Stimulated activated CD8-positive, alpha-beta memory T cell treated with anti-CD3 and anti-CD28 coated beads, Interleukin-7, amount 100 ng/mL, for 24 hours (primary cell): ENCODE measurements at regions not wholly inside any gene's neighbourhood (a gene's known extent, or its start where the extent isn't known, plus 50 kb on each side); places are given as distances from the start of the nearest gene placed in this dataset.

Experiments used
- DNase-seq: peaks from one replicate; pipeline ENCODE4 v3.0.0-alpha.2; 2020; ENCODE audit warnings: low read depth

DNA sequence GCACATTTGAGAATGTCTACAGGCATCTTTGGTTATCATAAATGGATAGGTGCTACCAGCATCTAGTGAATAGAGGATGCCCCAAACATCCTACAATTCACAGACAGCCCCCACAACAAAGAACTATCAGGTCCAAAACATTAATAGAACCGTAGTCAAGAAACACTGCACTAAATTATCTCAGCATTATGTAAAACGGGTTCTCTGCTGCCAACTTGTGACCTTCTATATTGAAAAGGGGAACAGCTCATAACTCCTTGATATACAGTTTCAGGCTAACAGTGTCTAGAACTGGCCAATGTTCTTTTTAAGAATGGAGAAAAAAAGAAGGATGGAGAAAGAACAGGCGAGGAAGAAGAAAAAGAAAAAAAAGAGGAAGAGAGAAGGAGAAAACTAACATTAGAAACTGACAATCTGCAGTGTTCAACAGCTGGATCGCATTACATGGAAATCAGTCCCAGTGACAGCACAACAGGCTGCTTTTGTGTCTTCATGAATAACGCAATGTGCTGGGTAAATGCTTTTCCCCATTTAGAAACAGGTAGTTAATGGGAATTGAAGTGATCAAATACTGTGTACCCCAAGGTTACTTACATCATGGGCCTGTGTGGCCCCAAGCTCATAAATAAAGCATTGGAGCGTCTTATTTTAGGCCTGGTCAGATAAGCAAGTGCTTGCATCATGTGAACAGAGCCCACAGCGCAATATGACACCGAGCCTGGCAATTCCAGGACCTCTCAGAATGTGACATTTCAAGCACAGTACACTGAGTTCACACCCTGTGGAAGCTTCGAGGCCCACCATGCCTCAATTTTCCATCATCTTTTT lies 339.5 kb downstream of the DHX15 start:
- DNase-seq = no peak

DNA sequence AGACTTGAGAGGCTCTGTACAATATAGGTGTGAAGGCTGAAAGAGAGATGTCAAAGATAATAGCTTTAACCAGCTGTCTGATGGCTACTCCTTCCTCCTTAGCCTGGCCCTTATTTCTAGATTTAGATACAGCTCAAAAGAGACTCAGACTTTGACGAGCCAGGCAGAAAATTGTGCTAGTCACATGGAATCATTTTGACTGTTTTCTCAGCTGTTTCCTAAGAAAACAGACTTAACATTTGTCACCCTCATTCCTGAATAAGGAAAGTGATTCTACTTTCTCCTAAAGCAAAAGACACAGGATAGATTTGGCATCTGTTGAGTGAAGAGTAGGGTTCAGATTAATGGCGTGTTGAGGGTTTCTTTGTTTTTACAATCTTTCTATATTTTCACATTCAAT lies 340.7 kb downstream of the DHX15 start:
- DNase-seq = no peak

DNA sequence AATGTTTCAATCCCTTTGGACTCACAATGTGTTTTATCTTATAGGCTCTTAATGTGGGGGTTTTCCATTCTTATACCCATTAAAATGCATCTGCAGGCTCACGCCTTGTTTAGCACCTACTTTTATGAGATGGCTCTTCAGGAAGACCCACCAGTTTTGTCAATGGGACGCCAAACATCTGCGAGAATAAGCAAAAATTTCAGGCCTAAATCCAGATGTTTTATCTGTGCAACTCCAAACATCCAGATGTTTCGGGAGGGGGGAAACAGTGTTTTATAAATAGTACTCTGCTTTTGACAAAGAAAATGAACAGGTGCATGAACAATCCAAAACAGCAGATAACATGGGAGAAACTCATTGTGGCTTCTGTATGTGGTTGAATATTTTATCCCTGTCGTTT lies 342.8 kb downstream of the DHX15 start:
- no peak for DNase-seq

DNA sequence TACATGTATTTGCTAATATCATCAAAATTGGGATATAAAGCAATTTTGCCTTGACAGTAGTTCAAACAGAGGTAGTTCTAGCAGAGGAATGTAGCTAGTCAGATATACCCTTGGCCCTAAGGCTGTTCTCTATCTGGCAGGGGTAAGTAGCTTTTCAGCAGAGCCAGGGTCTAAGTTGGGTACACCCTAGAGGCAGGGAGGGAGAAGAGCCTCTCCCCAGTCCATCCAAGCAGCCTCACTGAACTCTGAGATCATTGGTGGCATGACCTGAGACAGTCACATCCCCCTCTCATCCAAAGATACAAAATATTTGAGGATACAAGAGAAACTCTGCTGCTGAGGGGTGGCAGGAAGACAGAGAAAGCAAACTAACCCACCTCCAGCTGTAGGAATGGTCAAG lies 343.7 kb downstream of the DHX15 start:
- no peak for DNase-seq

DNA sequence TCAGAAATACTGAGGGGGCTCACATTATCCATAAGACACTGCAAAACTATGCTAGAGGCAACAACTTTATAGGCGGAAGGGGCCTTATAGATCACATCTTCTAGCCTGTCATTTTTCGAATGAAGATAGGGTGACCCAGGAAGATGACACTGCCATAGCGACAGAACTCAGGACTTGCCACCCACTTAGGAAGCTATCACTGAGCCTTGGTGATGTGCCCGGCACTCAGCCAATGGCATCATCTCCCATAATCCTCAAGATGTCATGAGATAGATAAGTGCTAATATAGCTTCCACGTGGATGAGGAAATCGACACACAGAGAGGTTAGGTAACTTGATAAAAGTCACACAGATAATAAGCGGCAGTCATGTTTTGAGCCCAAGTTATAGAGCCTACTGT lies 346.6 kb downstream of the DHX15 start:
- no peak for DNase-seq

DNA sequence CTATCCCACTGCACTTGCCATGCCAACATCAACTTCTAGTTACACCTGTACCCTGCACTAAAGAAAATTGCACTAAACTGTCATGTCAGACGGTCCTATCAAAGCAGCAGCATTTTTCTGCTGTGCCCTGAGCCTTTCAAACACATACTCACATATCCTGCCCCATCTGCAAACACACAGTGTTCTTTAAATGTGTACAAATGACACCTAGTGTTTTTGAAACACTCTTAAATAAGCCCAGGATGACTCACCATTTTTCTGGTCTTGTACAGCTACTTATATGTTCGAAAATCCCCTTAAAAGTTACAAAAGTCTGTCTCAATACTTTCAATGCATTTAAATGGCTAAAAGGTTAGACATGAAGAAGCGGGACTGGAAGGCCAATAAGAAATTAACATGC lies 346.7 kb upstream of the PPARGC1A start:
- no peak for DNase-seq

DNA sequence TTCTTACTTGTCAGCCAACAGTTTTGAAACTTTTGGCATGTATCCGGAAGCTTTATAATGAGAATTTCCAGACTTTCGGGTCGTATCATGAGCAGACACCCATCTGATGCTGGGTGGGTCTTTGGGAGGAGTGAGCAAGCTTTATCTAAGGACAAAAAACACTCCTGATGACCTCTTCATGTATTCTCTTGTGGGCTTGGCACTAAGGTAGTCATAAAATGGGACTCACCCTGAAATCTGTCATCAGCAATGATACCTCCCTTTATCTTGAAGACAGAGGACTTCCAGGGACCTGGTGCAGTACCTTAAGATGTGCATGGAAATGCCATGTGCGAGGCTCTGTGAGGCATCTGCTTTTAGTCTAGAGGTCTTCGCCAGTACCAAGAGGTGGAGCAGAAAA lies 346.3 kb upstream of the PPARGC1A start:
- no peak for DNase-seq

DNA sequence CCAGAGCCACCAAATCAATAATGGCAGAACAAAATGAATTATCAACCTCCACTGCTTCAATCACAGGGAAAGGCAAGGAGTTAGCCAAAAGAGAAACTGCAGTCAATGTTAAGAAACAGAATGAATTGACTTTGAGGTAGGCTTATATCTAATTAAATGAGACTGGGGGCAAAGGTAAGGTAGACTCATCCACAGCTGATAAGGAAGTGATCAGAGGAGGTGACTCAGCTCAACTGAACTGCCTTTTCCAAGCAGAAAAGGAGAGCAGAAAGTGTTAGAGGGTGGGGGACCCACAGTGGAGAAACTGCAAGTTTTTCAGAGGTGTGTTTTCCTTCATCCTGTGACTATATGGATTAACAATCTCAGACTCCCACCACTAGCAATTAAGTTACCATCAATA lies 345.8 kb upstream of the PPARGC1A start:
- DNase-seq = no peak

DNA sequence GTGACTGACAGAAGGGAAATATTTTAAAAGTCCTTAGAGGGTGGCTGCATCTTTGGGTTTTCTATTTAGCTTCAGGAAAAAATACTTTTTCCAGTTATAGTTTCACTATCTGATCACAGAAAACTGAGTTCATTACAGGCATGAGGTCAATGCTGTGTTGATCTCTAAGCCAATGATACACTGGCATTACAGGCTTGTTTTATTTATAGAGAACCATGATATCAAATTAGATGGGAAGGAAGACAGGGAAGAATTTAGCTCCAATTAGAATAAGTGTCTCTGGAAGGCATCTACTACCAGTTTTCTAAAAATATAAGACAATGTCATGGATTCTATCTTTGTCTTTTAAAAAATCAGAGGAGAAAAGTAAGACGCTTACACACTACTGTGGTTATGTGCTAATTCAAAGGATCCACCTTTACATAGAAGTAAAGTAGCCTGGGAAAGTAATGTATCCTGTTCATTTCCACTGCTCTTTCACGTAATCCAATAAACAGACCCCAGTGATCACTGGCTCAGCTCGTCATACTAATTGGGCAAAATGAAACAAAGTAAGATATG lies 344.5 kb upstream of the PPARGC1A start:
- DNase-seq = no peak

DNA sequence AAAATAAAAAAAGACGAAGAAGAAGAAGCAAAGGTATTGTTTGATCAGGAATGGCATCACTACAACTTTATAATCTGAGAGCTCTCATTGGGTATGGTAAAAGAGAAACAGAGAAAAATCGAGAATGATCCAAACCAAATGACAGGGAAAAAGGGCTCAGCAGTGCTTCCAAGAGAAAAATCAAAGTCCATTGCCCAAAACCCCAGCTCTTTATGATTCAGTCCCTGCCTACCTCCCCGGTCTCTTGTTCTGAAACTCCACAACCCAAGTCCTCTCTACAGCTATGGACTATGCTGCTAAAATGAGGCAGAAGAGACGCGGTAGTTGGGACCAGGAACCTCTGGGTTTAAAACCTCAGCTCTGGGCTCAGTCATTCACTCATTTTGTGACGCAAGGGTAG lies 341.1 kb upstream of the PPARGC1A start:
- DNase-seq = no peak

DNA sequence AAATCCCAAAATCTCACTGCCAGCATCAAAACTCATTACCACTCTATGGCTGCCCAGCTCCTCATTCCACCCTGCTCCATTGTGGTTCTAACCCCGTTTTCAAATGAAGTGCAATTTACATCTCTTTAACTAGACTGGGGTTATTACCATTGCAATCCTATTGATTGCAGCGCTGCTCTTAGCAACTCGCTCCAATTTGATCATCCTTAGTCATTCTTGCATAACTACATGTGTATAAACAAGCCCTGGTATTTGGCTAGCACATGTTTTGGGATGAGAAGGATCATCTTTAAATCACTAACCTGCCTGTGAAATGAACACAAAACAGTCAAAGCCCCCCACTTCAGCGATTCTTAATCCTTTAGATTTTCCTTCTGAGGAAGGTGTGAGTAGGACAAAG lies 340.1 kb upstream of the PPARGC1A start:
- no peak for DNase-seq

DNA sequence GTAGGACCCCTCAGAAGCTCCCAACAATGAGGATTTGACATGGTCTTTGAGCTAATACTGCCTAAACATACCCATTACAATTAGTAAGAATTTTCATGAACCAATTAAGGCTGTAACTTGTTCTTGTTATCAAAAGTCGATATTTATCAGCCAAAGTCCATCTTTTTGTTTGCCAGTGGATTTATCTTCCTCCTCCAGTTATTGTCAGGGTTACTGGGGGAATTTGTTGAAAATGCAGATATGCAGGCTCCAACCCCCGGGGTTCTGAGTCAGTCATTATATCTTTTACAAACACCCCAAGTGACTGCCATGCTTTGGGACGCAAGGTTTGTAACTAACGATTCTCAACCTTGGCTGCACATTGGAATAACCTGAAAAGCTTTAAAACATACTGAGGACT lies 338.8 kb upstream of the PPARGC1A start:
- DNase-seq = no peak

DNA sequence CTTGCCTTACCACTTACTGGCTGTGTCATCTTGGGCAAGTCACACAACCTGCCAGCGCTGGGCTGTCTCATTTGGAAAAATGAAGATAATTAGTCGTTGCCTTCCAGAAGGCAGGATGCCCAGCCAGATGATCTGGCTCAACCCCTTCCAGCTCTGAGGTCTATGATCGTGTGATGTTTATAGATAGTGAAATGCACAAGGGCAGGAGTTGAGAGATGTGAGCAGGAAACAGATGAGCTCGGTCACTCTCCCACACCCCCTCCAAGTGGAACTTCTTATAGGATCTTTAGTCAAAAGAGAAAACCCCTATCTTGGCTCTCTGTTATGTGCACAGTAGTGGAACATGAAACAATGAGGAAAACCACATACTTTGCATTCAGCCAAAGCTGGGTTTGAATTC lies 336.8 kb upstream of the PPARGC1A start:
- no peak for DNase-seq

DNA sequence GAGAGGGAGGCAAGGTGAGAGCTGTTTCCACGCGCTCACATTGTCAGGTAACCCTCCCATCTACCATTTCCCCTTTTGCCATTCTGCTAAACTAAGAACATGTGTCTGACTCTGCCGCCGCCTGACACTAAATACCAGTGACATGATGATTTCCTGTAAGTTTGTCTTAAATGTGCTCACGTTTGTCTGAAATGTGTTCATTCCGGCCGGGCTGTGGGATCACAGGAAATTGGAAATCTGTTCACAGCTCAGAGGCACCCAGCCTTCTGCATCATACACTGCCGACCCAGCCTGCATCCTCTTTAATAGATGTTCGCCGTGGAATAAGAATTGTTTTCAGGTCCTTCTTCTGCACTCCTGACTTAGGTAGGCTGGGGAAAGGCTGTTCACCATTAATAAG lies 336.2 kb upstream of the PPARGC1A start:
- no peak for DNase-seq

DNA sequence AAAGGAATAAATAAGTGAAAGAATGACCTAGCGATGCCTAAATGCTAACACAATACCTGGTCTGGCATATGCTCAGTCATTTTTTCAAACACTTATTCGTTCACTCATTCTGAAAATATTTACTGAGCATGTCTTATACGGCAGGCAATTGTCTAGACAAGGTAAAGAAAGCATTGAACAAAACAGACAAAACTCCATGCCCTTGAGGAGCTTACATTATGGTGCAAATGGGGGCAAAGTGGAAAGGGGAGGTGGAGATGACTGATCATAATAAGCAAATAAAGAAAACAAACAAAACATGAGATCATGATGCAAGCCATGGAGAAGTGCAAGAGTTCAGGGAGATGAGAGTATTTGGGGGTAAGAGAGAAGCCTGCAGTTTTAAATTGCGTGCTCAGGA lies 334.6 kb upstream of the PPARGC1A start:
- no peak for DNase-seq

DNA sequence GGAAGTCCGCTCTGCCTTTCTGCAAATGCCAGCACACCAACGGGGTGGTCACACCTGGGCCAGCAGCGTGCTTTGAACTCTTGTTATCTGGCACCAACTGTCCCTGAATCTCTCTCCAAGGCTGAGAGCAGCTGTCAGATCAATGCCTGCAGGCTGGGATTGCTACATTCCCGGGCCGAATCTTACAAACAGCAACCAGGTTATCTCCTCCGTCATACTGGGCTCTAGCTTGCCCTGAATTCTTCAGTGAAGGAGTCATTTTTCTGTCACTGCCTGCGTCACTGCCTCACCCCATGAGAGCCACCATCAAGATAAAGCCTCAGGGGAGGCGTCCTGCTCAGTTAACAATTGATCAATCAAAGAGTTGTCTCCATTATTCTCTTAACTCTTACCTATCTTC lies 329.4 kb upstream of the PPARGC1A start:
- no peak for DNase-seq

DNA sequence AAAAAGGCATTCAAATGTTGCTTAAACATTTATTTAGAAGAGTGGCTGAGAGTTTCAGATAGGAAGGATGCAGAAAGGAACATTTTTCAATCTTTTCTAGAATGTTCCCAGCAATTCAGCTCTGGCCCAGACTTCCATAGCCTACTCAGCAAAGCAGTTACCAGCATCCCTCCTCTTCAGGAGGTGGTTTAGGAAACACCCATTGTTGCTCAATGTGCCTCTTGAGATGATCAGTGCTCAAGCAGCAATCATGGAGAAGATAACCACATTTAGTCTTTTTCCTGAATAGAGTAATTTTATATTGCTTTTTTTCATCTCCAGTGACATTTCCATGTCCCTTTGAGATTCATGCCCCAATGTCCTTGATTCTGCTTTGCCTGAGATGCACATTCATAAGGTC lies 328.7 kb upstream of the PPARGC1A start:
- no peak for DNase-seq

DNA sequence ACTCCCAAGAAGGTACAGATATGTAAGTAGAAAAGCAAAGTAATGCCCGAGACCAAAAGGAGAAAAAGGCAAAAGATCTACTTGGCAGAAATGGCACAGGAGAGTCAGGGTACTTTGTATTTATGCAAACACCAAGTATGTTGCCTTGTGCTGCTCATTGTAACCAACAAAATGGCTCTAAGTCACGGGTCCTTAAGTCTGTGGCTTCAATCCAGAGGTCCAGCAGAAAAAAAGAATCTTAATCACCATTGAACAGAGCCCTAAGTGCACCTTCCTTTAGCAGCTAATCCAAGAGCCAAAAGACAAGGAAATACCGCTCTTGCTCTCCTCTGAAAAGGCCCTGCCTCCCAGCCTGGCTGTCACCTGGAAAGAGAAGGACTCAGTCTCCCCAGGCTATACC lies 324.9 kb upstream of the PPARGC1A start:
- no peak for DNase-seq

DNA sequence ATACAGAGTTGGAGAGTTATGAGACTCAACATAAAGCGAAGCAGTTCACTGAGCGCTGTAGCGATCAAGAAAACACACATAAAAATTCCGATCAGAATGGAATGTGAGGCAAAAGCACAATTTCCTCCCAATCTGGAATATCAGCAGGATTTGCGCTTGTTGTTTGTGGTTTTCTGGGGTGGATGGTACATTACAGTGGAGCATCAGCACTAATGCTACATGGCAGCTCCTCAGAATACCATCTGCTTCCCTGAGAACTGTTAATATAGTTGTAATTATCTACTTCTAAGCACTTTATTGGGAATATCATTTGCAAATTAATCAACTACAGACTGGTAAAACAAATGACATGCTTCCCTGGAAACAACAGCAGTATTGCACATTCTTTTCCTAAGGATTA lies 324.1 kb upstream of the PPARGC1A start:
- no peak for DNase-seq

DNA sequence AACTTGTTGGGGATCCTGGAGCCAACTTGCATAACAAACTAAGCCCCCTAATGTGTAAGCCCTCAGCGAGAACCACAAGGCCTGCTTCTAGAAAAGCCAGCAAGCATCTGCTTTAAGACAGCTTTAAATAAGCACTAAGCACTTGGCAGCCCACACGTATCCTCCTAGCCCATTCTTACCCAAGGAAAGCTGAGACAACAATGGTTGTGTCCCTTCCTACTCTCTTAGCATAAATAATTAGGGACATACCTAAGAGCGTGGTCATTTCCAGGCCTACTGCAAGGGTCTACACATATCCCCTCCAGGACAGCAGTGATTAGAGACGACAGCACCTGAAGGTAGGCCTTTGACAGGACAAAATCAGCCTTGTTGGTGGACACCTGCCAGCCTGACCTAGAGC lies 322.8 kb upstream of the PPARGC1A start:
- DNase-seq = no peak

DNA sequence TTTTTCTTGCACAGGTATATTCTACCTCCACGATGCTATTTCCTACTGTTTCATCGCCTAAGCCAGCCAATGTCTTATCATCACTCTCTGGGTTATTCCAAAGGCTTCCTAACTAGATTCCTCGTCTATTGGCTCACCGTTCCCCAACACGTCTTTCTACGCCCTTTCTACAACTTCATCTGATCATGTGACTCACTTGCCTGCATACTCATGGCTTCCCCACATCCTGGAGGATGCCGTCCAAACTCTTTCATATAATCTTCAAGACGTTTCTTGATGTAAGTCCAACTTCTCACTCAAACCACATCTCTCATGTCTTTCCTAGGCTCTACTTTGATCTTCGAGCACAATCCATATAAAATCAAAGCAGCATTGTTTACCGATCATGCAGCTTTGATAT lies 322.0 kb upstream of the PPARGC1A start:
- DNase-seq = no peak

DNA sequence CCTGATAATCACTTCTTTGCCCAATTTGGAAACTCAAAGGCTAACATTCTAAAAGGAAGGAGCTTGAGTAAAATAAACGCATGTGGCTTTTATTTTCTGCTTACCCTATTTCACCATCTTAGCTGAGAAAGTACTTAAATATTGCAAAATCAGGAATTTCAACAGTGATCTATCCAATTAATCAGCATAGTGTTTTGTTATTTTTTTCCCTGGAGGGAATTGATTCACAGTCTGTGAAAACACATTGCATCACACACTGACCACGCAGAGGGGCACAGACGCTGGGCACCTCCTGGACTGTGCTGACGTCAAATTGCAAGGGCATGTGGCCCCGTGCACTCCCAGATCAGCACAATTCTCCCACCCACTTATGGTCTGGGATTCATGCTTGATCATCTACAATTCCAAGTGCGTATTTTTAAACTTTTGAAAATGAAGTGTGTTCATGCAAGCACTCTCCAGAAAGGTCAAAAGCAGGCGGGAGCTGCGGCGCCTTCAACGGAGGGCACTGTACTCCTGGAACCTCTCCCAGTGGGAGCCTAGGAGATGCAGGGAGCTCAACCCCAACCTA lies 320.6 kb upstream of the PPARGC1A start:
- no peak for DNase-seq

DNA sequence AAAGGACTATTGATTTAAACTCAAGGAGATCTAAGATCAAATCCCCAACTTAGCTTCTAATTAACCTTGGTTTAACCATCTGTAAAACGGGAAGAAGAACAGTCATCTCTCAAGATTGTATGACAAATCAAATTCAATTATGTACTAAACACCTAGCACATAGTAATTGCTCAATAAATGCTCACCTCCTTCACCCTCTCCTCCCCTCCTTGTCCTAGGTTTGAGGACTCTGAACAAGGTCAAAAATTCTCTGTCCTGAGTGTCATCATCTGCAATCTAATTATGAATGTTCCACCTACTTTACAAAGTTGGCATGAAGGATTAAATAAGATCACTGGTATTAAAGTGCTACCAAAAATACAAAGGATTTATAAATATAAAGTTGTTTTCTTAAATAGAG lies 320.1 kb upstream of the PPARGC1A start:
- no peak for DNase-seq

DNA sequence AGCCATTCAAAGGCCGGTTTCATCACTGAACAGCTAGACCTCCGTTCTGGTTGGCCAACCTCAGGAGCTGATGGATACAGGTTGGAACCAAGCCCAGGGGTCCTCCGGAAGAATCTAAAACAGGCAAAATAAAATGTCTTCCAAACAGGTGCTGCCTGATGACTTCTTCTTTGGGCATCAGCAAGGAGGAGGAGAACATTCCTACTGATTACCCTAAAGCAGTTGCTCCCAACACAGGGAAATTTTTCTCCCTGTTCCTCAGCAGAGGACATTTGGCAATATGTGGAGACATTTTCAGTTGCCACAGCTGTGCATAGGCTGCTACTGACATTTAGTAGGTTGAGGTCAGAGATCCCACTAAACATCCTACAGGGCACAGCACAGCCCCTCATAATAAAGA lies 319.3 kb upstream of the PPARGC1A start:
- no peak for DNase-seq
